HG02973 (cell line): ENCODE measurements at regions not wholly inside any gene's neighbourhood (a gene's known extent, or its start where the extent isn't known, plus 50 kb on each side); places are given as distances from the start of the nearest gene placed in this dataset.
"Not testable (repeated sequence)": the region's sequence is repeated elsewhere in the genome, so short reads cannot be mapped to it uniquely, and the experiment has no call there.

Experiments used
- ATAC-seq: cut with Tn5 transposase; IDR thresholded peaks from one replicate; pipeline ENCODE4 v1.9.1; 2021; ENCODE audit warnings: moderate library complexity; ENCODE audit not compliant: unreplicated experiment

- no peak for ATAC-seq
Measured at GRCh38 chrX:7542587-7543380, 300.2 kb upstream of the VCX start.

- ATAC-seq: no peak
Measured at GRCh38 chrX:7522860-7523259, 320.1 kb upstream of the VCX start.

GRCh38 chrX:7515681-7516413, 327.1 kb upstream of the VCX start:
- no peak for ATAC-seq

GRCh38 chrX:7514871-7515599, 327.9 kb upstream of the VCX start:
- no peak for ATAC-seq

GRCh38 chrX:7512845-7513244, 330.1 kb upstream of the VCX start:
- no peak for ATAC-seq

- no peak for ATAC-seq
Measured at GRCh38 chrX:7503251-7503650, 339.7 kb upstream of the VCX start.

- no peak for ATAC-seq
Measured at GRCh38 chrX:7500386-7500785, 342.6 kb upstream of the VCX start.

- ATAC-seq: no peak
Measured at GRCh38 chrX:7486505-7486904, 338.6 kb upstream of the PUDP start.

GRCh38 chrX:7485061-7485460, 337.1 kb upstream of the PUDP start:
- no peak for ATAC-seq

GRCh38 chrX:7480721-7481120, 332.8 kb upstream of the PUDP start:
- no peak for ATAC-seq

GRCh38 chrX:7462110-7462509, 314.2 kb upstream of the PUDP start:
- ATAC-seq: no peak

- not testable (repeated sequence) for ATAC-seq
Measured at GRCh38 chrX:7461051-7461450, 313.1 kb upstream of the PUDP start.

GRCh38 chrX:7447801-7448499, 300.0 kb upstream of the PUDP start:
- no peak for ATAC-seq

- no peak for ATAC-seq
Measured at GRCh38 chrX:7446815-7447214, 298.9 kb upstream of the PUDP start.

GRCh38 chrX:7444967-7445366, 297.0 kb upstream of the PUDP start:
- ATAC-seq: peak; percentile 91

- no peak for ATAC-seq
Measured at GRCh38 chrX:7441586-7441985, 293.6 kb upstream of the PUDP start.

GRCh38 chrX:7435822-7436221, 287.9 kb upstream of the PUDP start:
- no peak for ATAC-seq

GRCh38 chrX:7432901-7433300, 284.9 kb upstream of the PUDP start:
- ATAC-seq: no peak

GRCh38 chrX:7420717-7421116, 272.8 kb upstream of the PUDP start:
- ATAC-seq: no peak

GRCh38 chrX:7414753-7415152, 266.8 kb upstream of the PUDP start:
- ATAC-seq: no peak

GRCh38 chrX:7412840-7413239, 264.9 kb upstream of the PUDP start:
- ATAC-seq: no peak
